GM12878 (cell line): ENCODE measurements at regions not wholly inside any gene's neighbourhood (a gene's known extent, or its start where the extent isn't known, plus 50 kb on each side); places are given as distances from the start of the nearest gene placed in this dataset.

Source experiments
- ATAC-seq: fragments of 200-7000 bp; cut with Tn5 transposase; 3 replicates; pipeline ENCODE4 v1.9.1; 2020; ENCODE audit warnings: mild to moderate bottlenecking, moderate library complexity
- BruUV-seq: library from RNA; stranded (reverse); fragments of 400-500 nt; replicated peaks from 2 replicates; lab custom pipeline; 2021; lab: Mats Ljungman, UMichigan
- CTCF ChIA-PET: fragments of 300-600 bp; sonication (Branson Sonifier 250); formaldehyde crosslinking; extraction: SDS; loops from one replicate; lab custom pipeline; 2021; ENCODE audit warnings: inconsistent platforms; lab: Yijun Ruan, JAX
- POLR2A ChIA-PET: fragments of 350-600 bp; formaldehyde crosslinking; extraction: SDS; loops from one replicate; lab custom pipeline; 2021; ENCODE audit warnings: inconsistent platforms; lab: Charles Lee
- RAD21 ChIA-PET: fragments of 300-600 bp; sonication (Branson Sonifier 250); formaldehyde crosslinking; loops from one replicate; lab custom pipeline; 2023; ENCODE audit warnings: antibody characterized with exemption; ENCODE audit not compliant: unreplicated experiment; lab: Charles Lee
- SMC1A ChIA-PET: fragments of 300-600 bp; sonication (Branson Sonifier 250); formaldehyde crosslinking; loops from one replicate; lab custom pipeline; 2023; ENCODE audit not compliant: unreplicated experiment, uncharacterized antibody; lab: Charles Lee
- DNase-seq: peaks from one replicate; pipeline ENCODE4 v3.0.0-alpha.2; 2011; ENCODE audit warnings: low read depth, low spot score
- FAIRE-seq: peaks from 3 replicates; lab custom pipeline; 2011; peaks lifted over from hg19 to GRCh38; lab: Jason Lieb, UNC
- H2AFZ ChIP-seq: 2 replicates; pipeline ENCODE4 v1.6.0; 2011; ENCODE audit warnings: low read depth, low read length, control low read depth; ENCODE audit not compliant: control insufficient read depth
- H3K27ac ChIP-seq: 2 replicates; pipeline ENCODE4 v1.5.1; 2011; ENCODE audit warnings: control low read depth; ENCODE audit not compliant: control insufficient read depth, insufficient read depth
- H3K27me3 ChIP-seq, 2 experiments: replicated peaks in 1 of 2; 2 replicates each; pipeline versions ENCODE4 v1.6.0 to v1.6.1; 2011; ENCODE audit warnings: low read length in 1 of 2; ENCODE audit not compliant: control insufficient read depth in 2 of 2, insufficient read depth in 2 of 2
- H3K36me3 ChIP-seq, 2 experiments: 2 replicates each; pipeline ENCODE4 v1.5.1; 2011; ENCODE audit warnings: low read length in 1 of 2; ENCODE audit not compliant: control insufficient read depth in 2 of 2, insufficient read depth in 2 of 2
- H3K4me1 ChIP-seq: 2 replicates; pipeline ENCODE4 v1.6.1; 2011; ENCODE audit warnings: mild to moderate bottlenecking, low read length, moderate library complexity, mixed read lengths; ENCODE audit not compliant: control insufficient read depth, insufficient read depth
- H3K4me2 ChIP-seq: 2 replicates; pipeline ENCODE4 v1.6.0; 2011; ENCODE audit warnings: control low read depth; ENCODE audit not compliant: control insufficient read depth, insufficient read depth
- H3K4me3 ChIP-seq: fragments of 200-600 bp; sonication (generic); 2 replicates; pipeline ENCODE4 v1.5.1; 2016
- H3K79me2 ChIP-seq: 2 replicates; pipeline ENCODE4 v1.6.0; 2011; ENCODE audit warnings: low read length; ENCODE audit not compliant: control insufficient read depth, insufficient read depth
- H3K9ac ChIP-seq: 2 replicates; pipeline ENCODE4 v1.8.0; 2011; ENCODE audit warnings: low read length, control low read depth, mixed read lengths; ENCODE audit not compliant: control insufficient read depth, insufficient read depth
- H3K9me3 ChIP-seq: replicated peaks from 3 replicates; pipeline ENCODE4 v1.5.1; 2011; ENCODE audit warnings: mild to moderate bottlenecking, low read length; ENCODE audit not compliant: control insufficient read depth, insufficient read depth
- H4K20me1 ChIP-seq: 2 replicates; pipeline ENCODE4 v1.6.0; 2011; ENCODE audit not compliant: control insufficient read depth, insufficient read depth
- CBFB ChIP-seq: IDR thresholded peaks from 2 replicates; pipeline ENCODE4 v1.6.1; 2016; ENCODE audit warnings: antibody characterized with exemption, low read depth
- E2F4 ChIP-seq: IDR thresholded peaks from 2 replicates; pipeline ENCODE4 v1.6.1; 2012; ENCODE audit warnings: low read depth, low read length, improper control_type of control experiment
- E4F1 ChIP-seq: fragments of 450-650 bp; IDR thresholded peaks from 2 replicates; pipeline ENCODE4 v1.6.1; 2018; ENCODE audit warnings: borderline replicate concordance, mild to moderate bottlenecking; ENCODE audit not compliant: partially characterized antibody
- ESRRA ChIP-seq: IDR thresholded peaks from 2 replicates; pipeline ENCODE4 v1.6.1; 2012; ENCODE audit warnings: mild to moderate bottlenecking, low read length, improper control_type of control experiment
- HDGF ChIP-seq: fragments of 450-650 bp; IDR thresholded peaks from 2 replicates; pipeline ENCODE4 v1.6.1; 2016; ENCODE audit warnings: antibody characterized with exemption
- KAT2A ChIP-seq: conservative IDR thresholded peaks from 2 replicates; pipeline ENCODE4 v1.6.1; 2011; ENCODE audit warnings: low read depth, low read length; ENCODE audit not compliant: control insufficient read depth
- MXI1 ChIP-seq: fragments of 150-350 bp; IDR thresholded peaks from 2 replicates; pipeline ENCODE4 v1.6.1; 2011; ENCODE audit warnings: low read depth, mild to moderate bottlenecking, inconsistent platforms, low read length, improper control_type of control experiment
- SMC3 ChIP-seq: IDR thresholded peaks from 2 replicates; pipeline ENCODE4 v1.6.1; 2011; ENCODE audit warnings: low read length, improper control_type of control experiment, borderline replicate concordance
- USF2 ChIP-seq: IDR thresholded peaks from 2 replicates; pipeline ENCODE4 v1.6.1; 2011; ENCODE audit warnings: low read depth, low read length, improper control_type of control experiment, borderline replicate concordance
- ZNF384 ChIP-seq: IDR thresholded peaks from 2 replicates; pipeline ENCODE4 v1.6.1; 2012; ENCODE audit warnings: low read depth, mild to moderate bottlenecking, low read length, improper control_type of control experiment, borderline replicate concordance
- ZSCAN29 ChIP-seq: fragments of 450-650 bp; IDR thresholded peaks from 2 replicates; pipeline ENCODE4 v1.6.1; 2017; ENCODE audit warnings: mild to moderate bottlenecking, moderate library complexity
- WGBS: methylation state at CpG from one replicate; pipeline ENCODE4 v1.1.6; 2016; ENCODE audit warnings: low lambda C conversion rate; ENCODE audit not compliant: insufficient replicate concordance, insufficient coverage; ENCODE audit errors: missing lambda C conversion rate; 5-methylcytosine and 5-hydroxymethylcytosine counted together
- in situ Hi-C: fragments of 300-500 bp; cut with MboI; formaldehyde crosslinking; loops from 9 replicates; pipeline ENCODE4 v1.14.3; 2018; ENCODE audit warnings: mixed read lengths
- intact Hi-C: fragments of 100-400 bp; cut with micrococcal nuclease; formaldehyde crosslinking; loops from one replicate; pipeline ENCODE4 v1.14.2; 2022; ENCODE audit not compliant: unreplicated experiment

- POLR2A ChIA-PET: no interaction called here
- BruUV-seq: no TSS peak
- SMC1A ChIA-PET: no interaction called here
- CTCF ChIA-PET: no interaction called here
- Histone ChIP-seq H3K9ac (no peak overlapping the region), H3K9me3 (no peaks in the 10 kb centered on the region), H3K27me3 (no peaks in the 10 kb centered on the region), H3K4me1 (no peaks in the 10 kb centered on the region), H3K4me2 (no peak overlapping the region), H3K36me3 (no peaks in the 10 kb centered on the region), H3K27ac (no peak overlapping the region), H4K20me1 (no peaks in the 10 kb centered on the region), H3K79me2 (no peaks in the 10 kb centered on the region), H3K4me3 (no peak overlapping the region), H2AFZ (no peak overlapping the region)
- intact Hi-C loops: no loop called here
- 0% methylated on average over 1 of the region's 1 CpG for WGBS
- in situ Hi-C loops: no loop called here
- RAD21 ChIA-PET: no interaction called here
- ATAC-seq: no peak
- FAIRE-seq: no peak
- TF ChIP-seq E4F1: no peak
- no peak for TF ChIP-seq HDGF
- TF ChIP-seq USF2: no peak
- no peak for TF ChIP-seq CBFB
- no peak for TF ChIP-seq ZSCAN29
- TF ChIP-seq MXI1: no peak
- no peak for TF ChIP-seq E2F4
- TF ChIP-seq KAT2A: no peak
- no peak for TF ChIP-seq SMC3
- no peak for TF ChIP-seq ESRRA
- no peak for TF ChIP-seq ZNF384
- no peak for DNase-seq
These were observed 358.1 kb upstream of the NDST3 start for GRCh38 chr4:117676153-117676552.
